Glutamatergic neuron (in vitro differentiated cells): ENCODE measurements at regions not wholly inside any gene's neighbourhood (a gene's known extent, or its start where the extent isn't known, plus 50 kb on each side); places are given as distances from the start of the nearest gene placed in this dataset.

Experiments
- DNase-seq: peaks from one replicate; pipeline ENCODE4 v3.0.0; 2022
- H3K27ac Mint-ChIP-seq: one replicate; pipeline ENCODE4 v1.8.0; 2020; ENCODE audit warnings: mild to moderate bottlenecking, mixed read lengths, inconsistent platforms; ENCODE audit not compliant: unreplicated experiment
- H3K27me3 Mint-ChIP-seq: one replicate; pipeline ENCODE4 v1.8.0; 2020; ENCODE audit warnings: mild to moderate bottlenecking, moderate library complexity, mixed read lengths, inconsistent platforms; ENCODE audit not compliant: unreplicated experiment
- H3K36me3 Mint-ChIP-seq: one replicate; pipeline ENCODE4 v1.8.0; 2020; ENCODE audit warnings: mild to moderate bottlenecking, mixed read lengths, inconsistent platforms; ENCODE audit not compliant: unreplicated experiment
- H3K4me1 Mint-ChIP-seq: one replicate; pipeline ENCODE4 v1.8.0; 2020; ENCODE audit warnings: mild to moderate bottlenecking, low read depth, mixed read lengths, inconsistent platforms; ENCODE audit not compliant: unreplicated experiment
- H3K4me3 Mint-ChIP-seq: one replicate; pipeline ENCODE4 v1.8.0; 2020; ENCODE audit warnings: mild to moderate bottlenecking, mixed read lengths, inconsistent platforms; ENCODE audit not compliant: unreplicated experiment
- H3K9me3 Mint-ChIP-seq: one replicate; pipeline ENCODE4 v1.8.0; 2020; ENCODE audit warnings: mild to moderate bottlenecking, moderate library complexity, mixed read lengths, inconsistent platforms; ENCODE audit not compliant: unreplicated experiment
- CTCF ChIP-seq: fragments of 200-600 bp; sonication (generic); IDR thresholded peaks from one replicate; pipeline ENCODE4 v1.5.0; 2021; ENCODE audit not compliant: partially characterized antibody, unreplicated experiment

DNA sequence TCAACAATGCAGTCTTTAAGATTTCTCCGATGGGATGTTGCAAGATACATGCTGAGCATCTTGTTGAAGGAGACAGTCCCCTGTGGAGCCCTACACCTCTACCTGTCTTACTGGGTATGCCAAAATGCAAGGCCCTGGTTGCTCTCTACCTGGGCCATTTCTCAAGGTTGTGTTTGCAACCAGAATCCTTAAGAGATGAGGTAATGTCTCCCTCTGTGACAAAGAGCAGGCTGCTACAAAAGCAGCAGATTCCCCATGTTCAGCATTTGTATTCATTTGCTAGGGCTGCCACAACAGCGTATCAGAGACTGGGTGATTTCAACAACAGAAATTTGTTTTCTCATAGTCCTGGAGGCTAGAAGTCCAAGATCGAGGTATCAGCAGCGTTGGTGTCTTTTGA, 138.4 kb upstream of the RPS23 start:
- Mint-ChIP-seq H3K9me3 (peaks cover 3% of the 10 kb centered on the region), H3K27me3 (no peaks in the 10 kb centered on the region), H3K4me1 (no peaks in the 10 kb centered on the region), H3K27ac (no peak overlapping the region), H3K4me3 (no peak overlapping the region), H3K36me3 (no peaks in the 10 kb centered on the region)
- TF ChIP-seq CTCF: no peak
- no peak for DNase-seq

GRCh38 chr5:82414041-82414388, 135.9 kb upstream of the RPS23 start:
- no peak for DNase-seq
- no peak overlapping the region for H3K4me3 Mint-ChIP-seq
- no peak overlapping the region for H3K27ac Mint-ChIP-seq
- H3K9me3 Mint-ChIP-seq: peaks cover 3% of the 10 kb centered on the region
- H3K27me3 Mint-ChIP-seq: no peaks in the 10 kb centered on the region
- no peak for TF ChIP-seq CTCF
- H3K36me3 Mint-ChIP-seq: no peaks in the 10 kb centered on the region
- no peaks in the 10 kb centered on the region for H3K4me1 Mint-ChIP-seq

- Mint-ChIP-seq H3K4me1 (no peaks in the 10 kb centered on the region), H3K27me3 (no peaks in the 10 kb centered on the region), H3K36me3 (no peaks in the 10 kb centered on the region), H3K27ac (no peak overlapping the region), H3K9me3 (peaks cover 3% of the 10 kb centered on the region), H3K4me3 (no peak overlapping the region)
- TF ChIP-seq CTCF: no peak
- DNase-seq: no peak
Observed at GRCh38 chr5:82413302-82414040, 135.3 kb upstream of the RPS23 start.

GRCh38 chr5:82408033-82408432, 129.9 kb upstream of the RPS23 start:
- no peak for DNase-seq
- Mint-ChIP-seq H3K27me3 (no peaks in the 10 kb centered on the region), H3K4me1 (peaks cover 7% of the 10 kb centered on the region), H3K4me3 (no peak overlapping the region), H3K36me3 (no peaks in the 10 kb centered on the region), H3K27ac (no peak overlapping the region), H3K9me3 (no peaks in the 10 kb centered on the region)
- no peak for TF ChIP-seq CTCF

DNA sequence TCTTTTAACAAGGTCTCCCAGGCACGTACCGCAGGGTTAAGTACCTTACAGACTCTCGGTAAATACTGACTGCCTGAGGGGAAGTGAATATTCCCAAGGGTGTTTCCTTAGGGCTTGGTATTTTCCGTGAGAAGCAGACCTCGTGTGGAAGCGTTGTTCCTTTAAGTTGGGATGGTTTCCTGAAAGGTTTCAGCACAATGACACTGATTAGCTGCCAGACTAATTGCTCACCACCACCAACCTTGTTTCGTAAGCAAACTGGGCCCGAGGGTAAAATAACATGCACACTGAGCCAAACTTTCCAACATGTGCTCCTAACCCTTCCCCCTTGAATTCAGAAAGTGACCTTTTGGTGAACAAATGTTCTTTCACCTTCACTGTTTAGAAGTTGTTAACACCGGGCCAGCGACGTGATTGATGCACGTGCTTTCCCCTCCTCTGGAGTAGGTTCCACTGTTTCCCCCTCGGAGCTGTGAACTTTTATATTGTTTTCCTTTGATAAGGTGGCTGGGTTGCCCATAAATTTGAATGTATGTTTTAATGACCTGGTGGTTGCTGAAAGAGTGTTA, 128.1 kb upstream of the RPS23 start:
- H3K27me3 Mint-ChIP-seq: no peaks in the 10 kb centered on the region

More for the DNA sequence above, 128.1 kb upstream of the RPS23 start:
- no peak for TF ChIP-seq CTCF
- Mint-ChIP-seq H3K4me1 (peaks cover 7% of the 10 kb centered on the region), H3K27ac (no peak overlapping the region), H3K36me3 (no peaks in the 10 kb centered on the region), H3K9me3 (no peaks in the 10 kb centered on the region), H3K4me3 (no peak overlapping the region)
- no peak for DNase-seq
